Dedifferentiated amniotic fluid mesenchymal stem cell (primary cell): ENCODE measurements at regions not wholly inside any gene's neighbourhood (a gene's known extent, or its start where the extent isn't known, plus 50 kb on each side); places are given as distances from the start of the nearest gene placed in this dataset.

Experiments used
- DNase-seq: peaks from one replicate; pipeline ENCODE4 v3.0.0-alpha.2; 2016; ENCODE audit errors: extremely low spot score

- no peak for DNase-seq
Observed at GRCh38 chr2:215620528-215620927, 184.7 kb upstream of the FN1 start.

DNA sequence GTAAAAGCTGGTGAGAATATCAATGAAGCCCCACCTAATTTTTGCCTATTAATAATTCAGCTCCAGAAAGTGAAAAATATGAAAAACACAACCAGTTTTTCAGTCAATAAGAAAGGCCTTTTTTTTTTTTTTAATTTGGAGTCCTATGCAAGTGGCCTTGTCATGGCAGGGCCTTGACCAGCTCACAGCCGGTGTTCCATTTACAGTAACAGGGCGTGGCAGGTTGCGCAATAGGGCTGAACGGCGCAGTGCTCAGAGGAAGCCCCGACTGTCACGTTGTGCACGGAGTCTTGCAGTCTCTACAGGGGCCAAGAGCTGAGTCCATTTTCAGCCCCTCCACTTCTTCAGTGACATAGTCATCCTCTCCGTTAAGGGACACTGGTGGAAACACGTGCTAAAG, 184.1 kb upstream of the FN1 start:
- DNase-seq: no peak

GRCh38 chr2:215619022-215619958, 183.4 kb upstream of the FN1 start:
- DNase-seq: no peak

DNA sequence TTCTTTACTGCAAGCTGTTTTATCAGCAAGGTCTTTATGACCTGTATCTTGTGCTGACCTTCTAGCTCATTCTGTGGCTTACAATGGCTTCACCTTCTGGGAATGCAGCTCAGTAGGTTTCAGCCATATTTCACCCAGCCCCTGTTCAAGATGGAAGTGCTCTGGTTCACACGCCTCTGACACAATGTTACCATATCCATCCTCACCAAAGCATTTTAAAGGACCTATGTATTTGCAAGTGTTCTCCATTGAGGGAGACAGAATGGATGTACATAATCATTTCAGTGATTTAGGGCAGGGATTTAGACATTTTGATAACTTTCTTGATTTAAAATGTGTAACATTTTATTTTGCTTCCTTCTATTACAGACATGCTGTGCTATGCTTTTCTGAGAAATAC, 182.3 kb upstream of the FN1 start:
- no peak for DNase-seq

DNA sequence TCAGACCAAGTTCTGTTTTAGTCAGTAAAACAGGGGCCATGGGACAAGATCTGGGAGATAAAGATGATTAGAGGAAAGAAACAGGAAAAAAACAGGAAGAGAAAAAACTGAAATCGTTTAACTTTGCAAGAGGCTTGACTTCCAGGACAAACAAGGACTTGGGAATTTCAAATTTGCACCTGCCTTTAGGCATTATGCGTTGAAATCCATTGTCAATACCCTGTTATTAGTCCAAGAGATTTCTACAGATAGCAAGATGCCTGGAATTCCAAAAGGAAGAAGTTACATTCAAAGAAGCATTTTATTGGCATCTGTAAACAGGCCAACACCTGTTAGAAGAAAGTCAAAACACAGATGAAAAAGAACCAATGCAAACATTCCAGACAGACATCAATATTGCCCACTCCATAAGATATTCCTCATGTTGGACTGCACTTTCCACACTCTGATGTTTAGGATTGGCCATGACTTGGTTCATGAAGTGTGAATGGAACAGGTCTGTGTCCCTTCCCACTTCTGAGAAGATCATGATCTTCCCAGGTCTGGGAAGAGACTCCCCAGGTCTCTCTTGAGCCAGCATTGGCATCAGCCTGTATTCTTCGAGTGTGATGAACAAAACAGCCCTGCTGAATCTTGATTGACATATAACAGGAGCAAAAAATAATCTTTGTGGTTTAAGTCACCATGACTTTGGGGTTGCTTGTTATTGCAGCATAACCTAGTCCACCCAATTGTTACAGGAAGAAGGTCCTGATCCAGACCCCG, 181.4 kb upstream of the FN1 start:
- no peak for DNase-seq

GRCh38 chr2:215615803-215616174, 179.9 kb upstream of the FN1 start:
- DNase-seq: no peak

GRCh38 chr2:215615067-215615802, 179.4 kb upstream of the FN1 start:
- DNase-seq: no peak

DNA sequence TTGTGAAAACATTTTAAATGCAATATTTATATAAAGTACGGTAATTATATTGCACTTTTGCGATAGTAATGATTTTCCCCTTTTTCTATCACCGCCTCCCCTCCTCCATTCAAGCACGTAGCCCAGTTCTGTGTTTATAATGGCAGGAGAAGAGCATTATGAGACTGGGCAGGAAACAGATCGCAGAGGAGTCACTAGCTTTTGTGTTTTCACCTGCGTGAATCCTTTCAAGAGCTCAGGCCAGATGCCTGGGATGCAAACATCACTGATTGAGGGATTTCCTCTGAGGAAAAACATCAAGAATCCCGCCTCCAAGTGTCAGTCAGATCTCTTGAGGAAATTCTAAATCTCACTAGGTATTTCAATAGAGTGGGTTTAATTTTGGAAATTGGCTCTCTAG, 178.4 kb upstream of the FN1 start:
- no peak for DNase-seq

GRCh38 chr2:215613888-215614287, 178.0 kb upstream of the FN1 start:
- no peak for DNase-seq

GRCh38 chr2:215613280-215613679, 177.4 kb upstream of the FN1 start:
- DNase-seq: no peak

DNA sequence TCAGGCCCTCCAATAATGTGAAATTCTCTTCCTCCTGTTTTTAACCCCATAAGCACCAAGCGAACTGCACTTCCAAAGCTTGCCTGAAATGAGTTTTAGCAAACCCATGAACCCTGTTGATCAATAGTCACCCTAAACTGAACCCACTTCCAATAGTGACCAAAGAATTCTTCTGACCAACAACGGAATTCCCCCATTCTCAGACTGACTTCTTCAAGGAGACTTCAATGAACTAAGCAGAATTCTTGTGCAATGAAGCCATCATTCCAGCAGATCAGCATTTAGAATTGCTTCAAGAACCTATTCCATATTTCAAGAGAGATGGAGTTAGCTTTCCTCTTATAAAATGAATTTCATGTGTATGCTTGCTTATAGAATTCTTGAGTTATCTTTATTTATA, 176.9 kb upstream of the FN1 start:
- peak; percentile 47 for DNase-seq

DNA sequence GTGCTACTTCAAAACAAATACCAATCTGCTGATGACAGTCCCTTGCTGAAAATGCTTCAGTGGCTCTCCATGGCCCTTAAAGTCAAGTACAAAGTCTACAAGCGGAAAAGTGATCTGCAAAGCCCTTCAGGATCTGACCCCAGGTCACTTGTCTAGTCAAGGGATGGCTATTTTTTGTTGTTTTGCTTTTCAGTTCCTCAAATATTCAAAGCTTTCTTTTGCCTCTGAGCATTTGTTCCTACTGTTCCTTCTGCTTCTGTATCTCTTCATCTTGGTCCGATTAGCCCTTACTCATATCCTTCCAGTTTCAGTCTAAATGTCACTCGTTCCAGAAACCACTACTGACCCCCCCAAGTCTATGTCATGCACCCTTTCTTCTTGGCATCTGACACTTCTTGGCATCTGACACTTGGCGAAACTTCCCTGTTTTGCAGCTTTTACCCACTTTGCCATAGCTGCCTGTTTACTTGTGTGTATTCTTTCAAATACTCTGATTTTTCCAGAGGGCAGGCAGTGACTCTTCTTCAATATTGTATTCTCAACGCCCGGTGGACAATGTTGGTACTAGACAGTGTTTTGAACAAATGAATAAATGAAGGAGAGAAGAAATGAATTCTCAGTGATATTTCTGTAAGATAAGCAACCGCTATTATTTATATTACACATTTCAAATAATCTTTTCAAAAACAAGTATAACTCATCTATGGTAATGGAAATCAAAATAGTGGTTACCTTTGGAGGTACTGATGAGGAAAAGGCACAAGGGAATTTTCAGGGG, 175.9 kb upstream of the FN1 start:
- DNase-seq: no peak

- no peak for DNase-seq
Observed at GRCh38 chr2:215609089-215610032, 173.5 kb upstream of the FN1 start.

DNA sequence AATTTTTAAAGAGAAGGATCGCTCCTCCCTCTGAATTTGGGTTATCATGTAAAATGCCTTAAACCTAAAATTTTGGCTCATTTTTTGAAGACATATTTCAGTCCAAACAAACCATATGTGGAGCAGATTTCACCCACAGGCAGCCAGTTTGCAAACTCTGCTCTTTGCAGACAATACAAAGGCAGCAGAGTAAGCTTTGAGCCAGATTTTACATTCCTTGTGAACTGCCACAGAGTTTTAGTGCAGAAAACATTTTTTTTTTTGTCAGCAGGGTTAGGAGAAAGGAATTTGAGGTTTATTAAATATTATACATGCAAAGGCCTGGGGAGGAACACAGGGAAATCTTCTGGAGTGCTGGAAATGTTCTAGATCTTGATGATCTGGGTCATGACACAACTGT, 171.9 kb upstream of the FN1 start:
- DNase-seq: peak; percentile 67

GRCh38 chr2:215606219-215606618, 170.4 kb upstream of the FN1 start:
- no peak for DNase-seq

- no peak for DNase-seq
Observed at GRCh38 chr2:215605214-215605613, 169.3 kb upstream of the FN1 start.

- no peak for DNase-seq
Observed at GRCh38 chr2:215604606-215605005, 168.7 kb upstream of the FN1 start.

GRCh38 chr2:215603440-215603839, 167.6 kb upstream of the FN1 start:
- DNase-seq: no peak

GRCh38 chr2:215602997-215603396, 167.1 kb upstream of the FN1 start:
- no peak for DNase-seq

- DNase-seq: no peak
Observed at GRCh38 chr2:215601990-215602721, 166.3 kb upstream of the FN1 start.
